Loucy (cell line): ENCODE measurements at regions not wholly inside any gene's neighbourhood (a gene's known extent, or its start where the extent isn't known, plus 50 kb on each side); places are given as distances from the start of the nearest gene placed in this dataset.

Source experiments
- EZH2phosphoT487 ChIP-seq: fragments of 200-600 bp; IDR thresholded peaks from 2 replicates; pipeline ENCODE4 v1.6.1; 2018; ENCODE audit warnings: antibody characterized with exemption, mild to moderate bottlenecking, moderate library complexity, borderline replicate concordance
- TF ChIP-seq, protein P1 (sequence below): fragments of 200-600 bp; sonication (generic); conservative IDR thresholded peaks from 2 replicates; pipeline ENCODE4 v1.5.1; 2014; ENCODE audit warnings: mild to moderate bottlenecking, antibody characterized with exemption, low read length

DNA sequence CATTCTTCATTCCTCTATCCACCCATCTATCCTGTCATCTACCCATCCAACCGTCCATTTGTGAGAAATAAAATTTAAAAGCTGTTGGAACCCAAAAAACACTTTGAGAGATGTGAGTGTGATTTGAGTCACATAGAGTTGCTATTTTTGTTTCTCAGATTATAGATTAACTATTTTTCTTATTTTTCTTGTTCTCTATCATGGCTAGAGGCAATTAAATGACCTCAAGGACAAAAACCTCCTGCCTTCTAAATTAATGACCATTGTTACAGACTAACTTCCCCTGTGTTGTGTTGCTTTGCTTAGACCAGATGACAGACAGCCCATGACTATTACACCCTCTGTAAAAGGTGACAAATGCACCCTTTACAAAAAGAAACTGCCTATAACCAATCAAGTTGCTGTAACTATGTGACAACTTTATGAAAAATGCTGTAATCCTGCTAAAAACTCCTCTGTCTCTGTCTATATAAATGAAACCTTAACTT, 207.9 kb upstream of the CXCR4 start:
- TF ChIP-seq, protein P1, sequence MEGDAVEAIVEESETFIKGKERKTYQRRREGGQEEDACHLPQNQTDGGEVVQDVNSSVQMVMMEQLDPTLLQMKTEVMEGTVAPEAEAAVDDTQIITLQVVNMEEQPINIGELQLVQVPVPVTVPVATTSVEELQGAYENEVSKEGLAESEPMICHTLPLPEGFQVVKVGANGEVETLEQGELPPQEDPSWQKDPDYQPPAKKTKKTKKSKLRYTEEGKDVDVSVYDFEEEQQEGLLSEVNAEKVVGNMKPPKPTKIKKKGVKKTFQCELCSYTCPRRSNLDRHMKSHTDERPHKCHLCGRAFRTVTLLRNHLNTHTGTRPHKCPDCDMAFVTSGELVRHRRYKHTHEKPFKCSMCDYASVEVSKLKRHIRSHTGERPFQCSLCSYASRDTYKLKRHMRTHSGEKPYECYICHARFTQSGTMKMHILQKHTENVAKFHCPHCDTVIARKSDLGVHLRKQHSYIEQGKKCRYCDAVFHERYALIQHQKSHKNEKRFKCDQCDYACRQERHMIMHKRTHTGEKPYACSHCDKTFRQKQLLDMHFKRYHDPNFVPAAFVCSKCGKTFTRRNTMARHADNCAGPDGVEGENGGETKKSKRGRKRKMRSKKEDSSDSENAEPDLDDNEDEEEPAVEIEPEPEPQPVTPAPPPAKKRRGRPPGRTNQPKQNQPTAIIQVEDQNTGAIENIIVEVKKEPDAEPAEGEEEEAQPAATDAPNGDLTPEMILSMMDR = no peak
- no peak for TF ChIP-seq EZH2phosphoT487
